GM21717 (cell line): ENCODE measurements at regions not wholly inside any gene's neighbourhood (a gene's known extent, or its start where the extent isn't known, plus 50 kb on each side); places are given as distances from the start of the nearest gene placed in this dataset.
"Not testable (repeated sequence)": the region's sequence is repeated elsewhere in the genome, so short reads cannot be mapped to it uniquely, and the experiment has no call there.

Experiments
- ATAC-seq: cut with Tn5 transposase; IDR thresholded peaks from one replicate; pipeline ENCODE4 v1.9.1; 2021; ENCODE audit warnings: mild to moderate bottlenecking, moderate library complexity; ENCODE audit not compliant: unreplicated experiment

DNA sequence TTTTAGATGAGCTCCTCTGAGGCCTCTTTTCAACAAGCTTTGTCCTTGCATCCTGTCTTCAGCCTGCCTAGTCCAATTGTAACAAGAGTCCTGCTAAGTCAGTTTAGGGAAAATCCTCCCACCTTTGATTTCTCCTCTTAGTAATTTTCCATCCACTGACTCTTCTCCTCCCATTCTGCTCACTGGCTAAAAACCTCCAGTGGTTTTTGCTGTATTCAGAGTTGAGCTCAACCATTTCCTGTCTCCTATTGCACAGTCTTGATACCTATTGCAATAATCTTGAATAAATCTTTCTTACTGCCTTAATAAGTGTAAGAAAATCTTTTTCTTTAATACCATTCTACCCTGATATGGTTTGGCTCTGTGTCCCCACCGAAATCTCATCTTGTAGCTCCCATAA, 117.8 kb upstream of the ENPP6 start:
- no peak for ATAC-seq

GRCh38 chr4:184333446-184333845, 115.8 kb upstream of the ENPP6 start:
- not testable (repeated sequence) for ATAC-seq

GRCh38 chr4:184331268-184331995, 113.8 kb upstream of the ENPP6 start:
- ATAC-seq: no peak

DNA sequence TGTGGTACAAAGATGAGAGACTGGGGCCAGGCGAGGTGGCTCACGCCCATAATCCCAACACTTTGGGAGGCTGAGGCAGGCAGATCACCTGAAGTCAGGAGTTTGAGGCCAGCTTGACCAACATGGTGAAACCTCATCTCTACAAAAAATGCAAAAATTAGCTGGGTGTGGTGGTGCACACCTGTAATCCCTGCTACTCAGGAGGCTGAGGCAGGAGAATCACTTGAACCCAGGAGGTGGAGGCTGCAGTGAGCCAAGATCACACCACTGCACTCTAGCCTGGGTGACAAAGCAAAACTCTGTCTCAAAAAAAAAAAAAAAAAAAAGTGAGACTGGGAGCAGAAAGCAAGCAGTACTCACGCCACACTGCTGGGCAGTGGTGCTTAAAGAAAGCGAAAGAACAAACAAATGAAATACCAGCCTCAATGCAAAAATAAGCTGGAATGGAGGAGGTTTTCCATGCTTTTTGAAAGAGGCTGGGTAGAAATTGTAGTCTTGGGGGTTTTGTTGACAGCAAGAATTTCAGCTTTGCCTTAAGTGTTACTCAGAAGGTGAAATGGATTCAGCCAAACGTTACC, 112.9 kb upstream of the ENPP6 start:
- not testable (repeated sequence) for ATAC-seq

GRCh38 chr4:184329659-184330400, 112.2 kb upstream of the ENPP6 start:
- ATAC-seq: peak; percentile 65

GRCh38 chr4:184329235-184329634, 111.6 kb upstream of the ENPP6 start:
- no peak for ATAC-seq

- ATAC-seq: peak; percentile 86
These were observed 110.5 kb upstream of the ENPP6 start for GRCh38 chr4:184328022-184328736.

- ATAC-seq: no peak
These were observed 107.3 kb upstream of the ENPP6 start for GRCh38 chr4:184324939-184325477.

- no peak for ATAC-seq
These were observed 104.8 kb upstream of the ENPP6 start for GRCh38 chr4:184322328-184323025.

- no peak for ATAC-seq
These were observed 103.0 kb upstream of the ENPP6 start for GRCh38 chr4:184320631-184321030.

- ATAC-seq: peak; percentile 1
These were observed 101.2 kb upstream of the ENPP6 start for GRCh38 chr4:184318852-184319251.

- ATAC-seq: no peak
These were observed 99.7 kb upstream of the ENPP6 start for GRCh38 chr4:184317234-184317918.

GRCh38 chr4:184316821-184317220, 99.1 kb upstream of the ENPP6 start:
- no peak for ATAC-seq

DNA sequence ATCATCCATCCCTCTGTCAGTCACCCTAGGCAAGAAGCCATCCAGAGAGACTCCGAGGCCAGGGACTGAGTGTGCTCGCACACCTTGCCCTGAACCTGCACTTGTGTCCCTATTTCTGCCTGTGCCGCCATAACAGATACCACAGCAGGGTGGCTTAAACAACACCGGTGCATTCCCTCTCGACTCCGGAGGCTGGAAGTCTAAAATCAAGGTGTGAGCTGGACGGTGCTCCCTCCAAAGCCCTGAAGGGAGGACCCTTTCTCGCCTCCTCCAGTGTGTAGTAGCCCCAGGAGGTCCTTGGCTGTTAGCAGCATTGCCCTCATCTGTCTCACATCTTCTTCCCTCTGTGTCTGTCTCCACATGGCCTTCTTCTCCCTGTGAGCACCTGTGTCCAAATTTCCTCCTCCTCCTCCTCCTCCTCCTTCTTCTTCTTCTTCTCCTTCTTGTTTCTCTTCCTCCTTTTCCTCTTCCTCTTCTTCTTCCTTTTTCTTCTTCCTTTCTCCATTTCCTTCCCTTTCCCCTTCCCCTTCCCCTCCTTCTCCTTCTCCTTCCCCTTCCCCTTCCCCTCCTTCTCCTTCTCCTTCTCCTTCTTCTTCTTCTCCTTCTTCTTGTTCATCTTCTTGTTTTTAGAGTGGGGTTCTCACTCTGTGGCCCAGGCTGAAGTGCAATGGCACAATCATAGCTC, 98.1 kb upstream of the ENPP6 start:
- no peak for ATAC-seq

DNA sequence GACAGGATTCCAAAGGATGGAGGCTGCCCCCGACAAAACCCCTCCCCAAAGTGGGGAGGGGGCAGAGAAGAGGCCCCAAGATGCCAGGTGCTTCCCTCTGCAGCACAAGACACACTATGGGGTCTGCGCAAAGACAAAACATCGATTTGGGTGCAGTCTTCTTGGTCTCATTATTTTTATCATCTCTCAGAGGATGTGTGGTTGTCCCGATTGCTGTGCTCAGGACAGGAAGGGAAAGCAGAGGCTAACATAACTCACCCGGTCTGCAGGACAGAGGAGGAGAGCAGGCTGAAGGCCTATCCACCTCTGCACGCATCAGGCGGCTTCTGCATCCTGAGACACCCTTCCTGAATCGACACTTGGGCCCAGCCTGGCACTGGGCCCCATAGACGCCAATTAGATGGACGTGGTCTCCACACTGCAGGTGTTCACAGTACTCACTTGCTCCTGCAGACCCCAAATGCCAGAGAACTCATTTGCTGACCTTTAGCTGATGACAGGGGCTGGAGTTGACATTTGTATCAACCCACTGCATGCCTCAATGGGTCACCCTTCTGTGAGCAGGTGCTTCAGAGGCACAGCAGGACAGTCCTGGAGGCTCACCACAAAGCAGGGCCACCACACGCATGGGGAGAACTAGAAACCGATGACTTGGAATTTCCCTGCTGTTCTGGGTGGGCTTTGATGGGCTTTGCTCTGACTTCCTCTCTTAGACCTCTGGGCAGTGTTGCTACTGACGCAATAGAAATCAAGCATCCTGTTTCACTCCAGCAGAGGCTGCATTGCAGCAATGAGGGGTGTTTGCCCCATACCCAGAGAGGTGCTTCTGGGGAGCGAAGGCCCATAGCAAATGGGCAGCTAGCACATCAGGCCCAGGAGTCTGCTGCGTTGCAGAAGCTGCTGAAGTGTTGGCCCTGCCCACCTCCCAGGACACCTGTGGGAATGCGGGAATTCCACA, 96.3 kb upstream of the ENPP6 start:
- ATAC-seq: peak; percentile 73

- ATAC-seq: no peak
These were observed 95.4 kb upstream of the ENPP6 start for GRCh38 chr4:184313058-184313581.

DNA sequence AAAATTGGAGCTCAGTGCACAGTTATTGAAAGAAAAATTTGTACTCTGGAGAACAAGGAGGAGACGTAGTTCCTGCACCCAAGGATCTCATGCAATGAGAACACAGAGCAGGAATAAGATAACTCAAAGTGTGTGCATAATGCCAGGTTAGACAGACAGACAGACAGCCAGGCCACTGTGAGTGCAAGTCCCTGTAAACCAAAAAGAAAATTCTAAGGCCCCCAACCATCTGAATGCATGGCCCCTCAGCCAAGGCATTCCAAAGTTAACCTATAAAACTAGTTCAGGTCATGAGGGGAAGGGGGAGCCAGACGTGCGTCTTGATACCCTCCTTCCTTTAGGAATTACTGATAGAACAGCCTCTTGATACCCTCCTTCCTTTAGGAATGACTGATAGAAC, 94.5 kb upstream of the ENPP6 start:
- ATAC-seq: no peak
